SK-N-SH (cell line): ENCODE measurements at regions not wholly inside any gene's neighbourhood (a gene's known extent, or its start where the extent isn't known, plus 50 kb on each side); places are given as distances from the start of the nearest gene placed in this dataset.

ENCODE experiments used
- CTCF ChIA-PET: fragments of 300-600, 350-600 bp; formaldehyde crosslinking; extraction: SDS; loops from one replicate; lab custom pipeline; 2021; lab: Yijun Ruan, JAX
- POLR2A ChIA-PET: fragments of 350-600 bp; sonication (Branson Sonifier 250); formaldehyde crosslinking; extraction: SDS; loops from one replicate; lab custom pipeline; 2020; ENCODE audit warnings: antibody characterized with exemption, inconsistent platforms; lab: Yijun Ruan, JAX
- DNase-seq: peaks from one replicate; pipeline ENCODE4 v3.0.0; 2012
- H2AFZ ChIP-seq: fragments of 200-600 bp; sonication (generic); 2 replicates; pipeline ENCODE4 v1.8.1; 2016; ENCODE audit warnings: antibody characterized with exemption, mild to moderate bottlenecking, low read depth
- H3F3A ChIP-seq: fragments of 200-600 bp; sonication (generic); replicated peaks from 2 replicates; pipeline ENCODE3; 2016; ENCODE audit warnings: antibody characterized with exemption, mild to moderate bottlenecking; ENCODE audit not compliant: insufficient read depth
- H3K27ac ChIP-seq, 2 experiments: fragments of 200-500 bp in 1 of 2; fragments of 200-600 bp in 1 of 2; sonication (Bioruptor generic) in 1 of 2; sonication (generic), shearing (Covaris generic) in 1 of 2; 2 replicates each; pipeline versions ENCODE4 v1.5.1 to v1.6.1; 2014 to 2016; ENCODE audit warnings: low read depth in 2 of 2, inconsistent platforms in 1 of 2, low read length in 1 of 2, mild to moderate bottlenecking in 1 of 2, mixed read lengths in 1 of 2
- H3K27me3 ChIP-seq: fragments of 200-600 bp; sonication (generic), shearing (Covaris generic); 2 replicates; pipeline ENCODE4 v1.6.1; 2016; ENCODE audit warnings: mixed run types; ENCODE audit not compliant: insufficient read depth
- H3K36me3 ChIP-seq, 2 experiments: fragments of 200-500 bp in 1 of 2; fragments of 200-600 bp in 1 of 2; sonication (Bioruptor generic) in 1 of 2; sonication (generic) in 1 of 2; replicated peaks in 1 of 2; 2 replicates each; pipeline versions ENCODE3 to v1.5.1; 2014 to 2016; ENCODE audit warnings: low read length in 1 of 2, mild to moderate bottlenecking in 1 of 2; ENCODE audit not compliant: insufficient read depth in 2 of 2, control insufficient read depth in 1 of 2
- H3K4me1 ChIP-seq, 2 experiments: fragments of 200-500 bp in 1 of 2; fragments of 200-600 bp in 1 of 2; sonication (Bioruptor generic) in 1 of 2; sonication (generic), shearing (Covaris generic) in 1 of 2; 2 replicates each; pipeline versions ENCODE4 v1.5.1 to v1.6.1; 2014 to 2016; ENCODE audit warnings: low read depth in 1 of 2, low read length in 1 of 2, mixed run types in 1 of 2; ENCODE audit not compliant: insufficient read depth in 2 of 2, control insufficient read depth in 1 of 2
- H3K4me2 ChIP-seq: fragments of 200-600 bp; sonication (generic), shearing (Covaris generic); 2 replicates; pipeline ENCODE4 v1.6.1; 2017; ENCODE audit warnings: mixed run types
- H3K4me3 ChIP-seq, 2 experiments: fragments of 200-500 bp in 1 of 2; fragments of 200-600 bp in 1 of 2; sonication (Bioruptor generic) in 1 of 2; sonication (generic), shearing (Covaris generic) in 1 of 2; 2 replicates each; pipeline versions ENCODE4 v1.5.1 to v1.8.1; 2014 to 2016; ENCODE audit warnings: low read depth in 2 of 2, inconsistent platforms in 1 of 2, low read length in 1 of 2, mild to moderate bottlenecking in 1 of 2, mixed read lengths in 1 of 2, moderate library complexity in 1 of 2
- H3K79me2 ChIP-seq: fragments of 200-600 bp; sonication (generic); 2 replicates; pipeline ENCODE4 v1.8.1; 2017; ENCODE audit warnings: mild to moderate bottlenecking; ENCODE audit not compliant: insufficient read depth
- H3K9ac ChIP-seq: fragments of 200-600 bp; sonication (generic); 2 replicates; pipeline ENCODE4 v1.6.1; 2017; ENCODE audit warnings: mixed run types
- H3K9me2 ChIP-seq: fragments of 200-600 bp; sonication (generic); 2 replicates; pipeline ENCODE4 v1.6.1; 2017; ENCODE audit warnings: mixed run types
- H3K9me3 ChIP-seq: fragments of 200-600 bp; sonication (generic); 2 replicates; pipeline ENCODE4 v1.6.1; 2017; ENCODE audit warnings: mixed run types, mild to moderate bottlenecking, moderate library complexity
- H4K20me1 ChIP-seq: fragments of 200-600 bp; sonication (generic); 2 replicates; pipeline ENCODE4 v1.6.1; 2017; ENCODE audit warnings: mild to moderate bottlenecking, mixed run types; ENCODE audit not compliant: insufficient read depth
- CHD2 ChIP-seq: fragments of 150-350 bp; IDR thresholded peaks from 2 replicates; pipeline ENCODE4 v1.6.1; 2018; ENCODE audit warnings: low read length; ENCODE audit not compliant: partially characterized antibody
- ELF1 ChIP-seq: IDR thresholded peaks from 2 replicates; pipeline ENCODE4 v1.4.0; 2012
- FOSL2 ChIP-seq: IDR thresholded peaks from 2 replicates; pipeline ENCODE4 v1.4.0; 2012; ENCODE audit warnings: low read depth, mild to moderate bottlenecking, moderate library complexity, borderline replicate concordance
- GABPA ChIP-seq: IDR thresholded peaks from 2 replicates; pipeline ENCODE4 v1.4.0; 2012; ENCODE audit warnings: low read depth, mild to moderate bottlenecking
- MEF2A ChIP-seq: IDR thresholded peaks from 2 replicates; pipeline ENCODE4 v1.4.0; 2012; ENCODE audit warnings: low read depth, borderline replicate concordance
- MXI1 ChIP-seq: IDR thresholded peaks from 2 replicates; pipeline ENCODE4 v1.6.1; 2012; ENCODE audit warnings: mild to moderate bottlenecking, low read depth, low read length, improper control_type of control experiment
- NFIC ChIP-seq: IDR thresholded peaks from 2 replicates; pipeline ENCODE4 v1.4.0; 2012; ENCODE audit warnings: borderline replicate concordance
- NRF1 ChIP-seq: IDR thresholded peaks from 2 replicates; pipeline ENCODE4 v1.6.1; 2012; ENCODE audit warnings: low read depth, mild to moderate bottlenecking, low read length
- RFX5 ChIP-seq: IDR thresholded peaks from 2 replicates; pipeline ENCODE4 v1.6.1; 2012; ENCODE audit warnings: mild to moderate bottlenecking, improper control_type of control experiment, low read length
- SMC3 ChIP-seq: IDR thresholded peaks from 2 replicates; pipeline ENCODE4 v1.6.1; 2012; ENCODE audit warnings: low read depth, low read length, improper control_type of control experiment
- WGBS: methylation state at CpG from one replicate; pipeline ENCODE4 v1.1.6; 2017; ENCODE audit warnings: low lambda C conversion rate; 5-methylcytosine and 5-hydroxymethylcytosine counted together
- TF ChIP-seq, protein P1 (sequence below): IDR thresholded peaks from 2 replicates; pipeline ENCODE4 v1.4.0; 2012; ENCODE audit warnings: low read depth, borderline replicate concordance
- TF ChIP-seq, protein P2 (sequence below): fragments of 150-350 bp; IDR thresholded peaks from 2 replicates; pipeline ENCODE4 v1.6.1; 2016; ENCODE audit warnings: mild to moderate bottlenecking, low read depth, low read length
- TF ChIP-seq, protein P3 (sequence below): IDR thresholded peaks from 2 replicates; pipeline ENCODE4 v1.4.0; 2012; ENCODE audit warnings: low read depth, borderline replicate concordance
- TF ChIP-seq, protein P4 (sequence below): fragments of 200-600 bp; sonication (generic); IDR thresholded peaks from 2 replicates; pipeline ENCODE4 v1.6.1; 2017; ENCODE audit warnings: antibody characterized with exemption, mild to moderate bottlenecking, moderate library complexity

DNA sequence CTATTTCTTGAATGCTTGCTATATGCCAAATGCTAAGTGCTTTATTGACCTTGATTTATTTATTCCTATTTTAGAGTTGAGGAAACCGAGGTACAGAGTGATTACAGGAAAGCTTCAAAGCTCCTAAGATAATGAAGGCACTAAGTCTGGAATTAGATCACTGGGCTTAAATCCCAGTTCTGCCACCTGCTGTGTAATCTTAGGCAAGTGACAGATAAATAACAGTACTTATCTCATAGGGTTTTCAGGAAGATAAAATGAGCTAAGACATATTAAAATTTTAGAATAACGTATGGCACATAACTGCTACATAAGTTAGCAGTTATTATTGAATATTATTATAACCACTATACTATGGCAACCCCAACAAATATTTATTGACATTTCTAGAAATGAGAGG lies 843.8 kb downstream of the DTWD2 start (continued):
- TF ChIP-seq, protein P1, sequence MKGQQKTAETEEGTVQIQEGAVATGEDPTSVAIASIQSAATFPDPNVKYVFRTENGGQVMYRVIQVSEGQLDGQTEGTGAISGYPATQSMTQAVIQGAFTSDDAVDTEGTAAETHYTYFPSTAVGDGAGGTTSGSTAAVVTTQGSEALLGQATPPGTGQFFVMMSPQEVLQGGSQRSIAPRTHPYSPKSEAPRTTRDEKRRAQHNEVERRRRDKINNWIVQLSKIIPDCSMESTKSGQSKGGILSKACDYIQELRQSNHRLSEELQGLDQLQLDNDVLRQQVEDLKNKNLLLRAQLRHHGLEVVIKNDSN: no peak
- no peak for TF ChIP-seq MXI1
- TF ChIP-seq, all 33 proteins: peak for 0

DNA sequence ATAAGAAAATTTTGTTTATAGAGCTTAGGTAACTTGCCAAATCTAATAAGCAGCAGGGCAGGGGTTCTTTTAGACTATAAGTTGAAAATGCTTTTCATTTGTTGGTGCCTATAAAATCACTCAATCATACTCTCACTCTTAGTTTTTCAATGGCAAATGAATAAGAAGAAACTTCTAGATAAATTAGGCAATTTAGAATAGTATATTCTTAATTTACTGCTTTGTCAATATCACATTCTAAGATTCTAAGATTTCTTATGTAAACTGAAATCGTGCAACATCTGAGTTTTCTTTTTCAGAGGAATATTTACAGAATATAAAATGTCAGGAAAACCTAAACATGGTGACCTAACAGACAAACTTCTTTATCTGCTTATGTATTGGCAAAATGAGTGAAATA lies 849.0 kb downstream of the DTWD2 start:
- no peaks in the 10 kb centered on the region for H3K79me2 ChIP-seq
- no peaks in the 10 kb centered on the region for H3K9me2 ChIP-seq
- H3K4me3 ChIP-seq: no peak overlapping the region
- ChIA-PET CTCF (no interaction called here), POLR2A (no interaction called here)
- no peak overlapping the region for H3K27ac ChIP-seq
- WGBS: 7% methylated on average over 1 of the region's 1 CpG
- no peaks in the 10 kb centered on the region for H3K36me3 ChIP-seq
- H3K27me3 ChIP-seq: no peaks in the 10 kb centered on the region
- no peak overlapping the region for H2AFZ ChIP-seq
- no peaks in the 10 kb centered on the region for H4K20me1 ChIP-seq
- TF ChIP-seq, protein P2, sequence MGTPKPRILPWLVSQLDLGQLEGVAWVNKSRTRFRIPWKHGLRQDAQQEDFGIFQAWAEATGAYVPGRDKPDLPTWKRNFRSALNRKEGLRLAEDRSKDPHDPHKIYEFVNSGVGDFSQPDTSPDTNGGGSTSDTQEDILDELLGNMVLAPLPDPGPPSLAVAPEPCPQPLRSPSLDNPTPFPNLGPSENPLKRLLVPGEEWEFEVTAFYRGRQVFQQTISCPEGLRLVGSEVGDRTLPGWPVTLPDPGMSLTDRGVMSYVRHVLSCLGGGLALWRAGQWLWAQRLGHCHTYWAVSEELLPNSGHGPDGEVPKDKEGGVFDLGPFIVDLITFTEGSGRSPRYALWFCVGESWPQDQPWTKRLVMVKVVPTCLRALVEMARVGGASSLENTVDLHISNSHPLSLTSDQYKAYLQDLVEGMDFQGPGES: no peak
- TF ChIP-seq SMC3 (no peak), NFIC (no peak), GABPA (no peak), ELF1 (no peak), MEF2A (no peak), NRF1 (no peak), CHD2 (no peak), RFX5 (no peak), FOSL2 (no peak)
- TF ChIP-seq, protein P3, sequence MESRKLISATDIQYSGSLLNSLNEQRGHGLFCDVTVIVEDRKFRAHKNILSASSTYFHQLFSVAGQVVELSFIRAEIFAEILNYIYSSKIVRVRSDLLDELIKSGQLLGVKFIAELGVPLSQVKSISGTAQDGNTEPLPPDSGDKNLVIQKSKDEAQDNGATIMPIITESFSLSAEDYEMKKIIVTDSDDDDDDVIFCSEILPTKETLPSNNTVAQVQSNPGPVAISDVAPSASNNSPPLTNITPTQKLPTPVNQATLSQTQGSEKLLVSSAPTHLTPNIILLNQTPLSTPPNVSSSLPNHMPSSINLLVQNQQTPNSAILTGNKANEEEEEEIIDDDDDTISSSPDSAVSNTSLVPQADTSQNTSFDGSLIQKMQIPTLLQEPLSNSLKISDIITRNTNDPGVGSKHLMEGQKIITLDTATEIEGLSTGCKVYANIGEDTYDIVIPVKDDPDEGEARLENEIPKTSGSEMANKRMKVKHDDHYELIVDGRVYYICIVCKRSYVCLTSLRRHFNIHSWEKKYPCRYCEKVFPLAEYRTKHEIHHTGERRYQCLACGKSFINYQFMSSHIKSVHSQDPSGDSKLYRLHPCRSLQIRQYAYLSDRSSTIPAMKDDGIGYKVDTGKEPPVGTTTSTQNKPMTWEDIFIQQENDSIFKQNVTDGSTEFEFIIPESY: no peak
- TF ChIP-seq, protein P4, sequence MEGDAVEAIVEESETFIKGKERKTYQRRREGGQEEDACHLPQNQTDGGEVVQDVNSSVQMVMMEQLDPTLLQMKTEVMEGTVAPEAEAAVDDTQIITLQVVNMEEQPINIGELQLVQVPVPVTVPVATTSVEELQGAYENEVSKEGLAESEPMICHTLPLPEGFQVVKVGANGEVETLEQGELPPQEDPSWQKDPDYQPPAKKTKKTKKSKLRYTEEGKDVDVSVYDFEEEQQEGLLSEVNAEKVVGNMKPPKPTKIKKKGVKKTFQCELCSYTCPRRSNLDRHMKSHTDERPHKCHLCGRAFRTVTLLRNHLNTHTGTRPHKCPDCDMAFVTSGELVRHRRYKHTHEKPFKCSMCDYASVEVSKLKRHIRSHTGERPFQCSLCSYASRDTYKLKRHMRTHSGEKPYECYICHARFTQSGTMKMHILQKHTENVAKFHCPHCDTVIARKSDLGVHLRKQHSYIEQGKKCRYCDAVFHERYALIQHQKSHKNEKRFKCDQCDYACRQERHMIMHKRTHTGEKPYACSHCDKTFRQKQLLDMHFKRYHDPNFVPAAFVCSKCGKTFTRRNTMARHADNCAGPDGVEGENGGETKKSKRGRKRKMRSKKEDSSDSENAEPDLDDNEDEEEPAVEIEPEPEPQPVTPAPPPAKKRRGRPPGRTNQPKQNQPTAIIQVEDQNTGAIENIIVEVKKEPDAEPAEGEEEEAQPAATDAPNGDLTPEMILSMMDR: no peak
- H3K4me1 ChIP-seq: no peaks in the 10 kb centered on the region
- H3F3A ChIP-seq: no peaks in the 10 kb centered on the region
- no peak for DNase-seq
- H3K9ac ChIP-seq: no peak overlapping the region
- H3K9me3 ChIP-seq: no peaks in the 10 kb centered on the region; the same call in 1 of the 2 replicates
- H3K4me2 ChIP-seq: no peak overlapping the region
